AML-193 (cell line): ENCODE measurements at regions not wholly inside any gene's neighbourhood (a gene's known extent, or its start where the extent isn't known, plus 50 kb on each side); places are given as distances from the start of the nearest gene placed in this dataset.
"Not testable (repeated sequence)": the region's sequence is repeated elsewhere in the genome, so short reads cannot be mapped to it uniquely, and the experiment has no call there.

Source experiments
- DNase-seq, 2 experiments: peaks; one replicate each; lab custom pipeline; 2025; lab: John Stamatoyannopoulos, UW

DNA sequence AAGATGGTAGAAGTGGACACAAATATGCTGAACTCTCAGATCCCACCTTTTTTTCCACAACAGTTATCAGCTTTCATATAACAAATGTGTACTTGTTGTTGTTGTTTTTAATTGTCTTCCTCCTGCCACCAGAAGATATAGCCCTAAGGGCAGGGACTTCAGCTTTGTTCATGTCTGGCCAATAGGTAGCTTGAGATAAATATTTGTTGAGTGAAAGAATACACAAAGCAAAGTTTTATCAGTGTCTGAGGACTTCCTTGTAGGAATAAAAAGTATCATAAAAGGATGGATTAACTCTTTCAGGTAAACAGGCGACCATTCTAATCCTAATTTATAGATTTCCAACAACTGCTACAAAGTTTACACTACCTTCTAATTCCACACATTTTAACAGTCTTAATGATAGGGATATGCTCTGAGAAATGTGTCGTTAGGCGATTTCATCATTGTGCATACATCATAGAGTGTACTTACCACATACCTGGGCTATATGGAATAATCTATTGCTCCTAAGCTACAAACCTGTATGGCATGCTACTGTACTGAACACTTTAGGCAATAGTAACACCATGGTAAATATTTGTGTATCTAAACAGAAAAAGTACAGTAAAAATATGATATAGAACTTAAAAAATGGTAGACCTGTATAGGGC, 186.1 kb downstream of the ATOH1 start:
- no peak for DNase-seq

DNA sequence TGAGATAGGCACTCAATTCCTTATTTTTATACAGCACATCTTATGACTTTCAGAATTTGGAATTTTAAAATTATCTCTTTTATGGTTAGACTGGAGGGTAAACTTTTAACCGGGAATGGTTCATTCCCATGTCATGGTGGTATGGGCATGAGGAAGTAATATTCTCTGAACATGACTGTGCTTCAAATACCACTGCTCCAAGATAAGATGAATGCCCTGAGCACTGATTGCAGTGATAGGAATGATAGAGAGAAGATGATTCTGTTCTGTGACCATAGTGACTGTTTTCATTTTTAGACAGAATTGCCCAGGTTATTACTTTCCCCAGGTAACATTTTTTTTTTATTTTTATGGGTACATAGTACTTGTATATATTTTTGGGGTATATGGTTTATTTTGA, 187.4 kb downstream of the ATOH1 start:
- DNase-seq, result no peak

DNA sequence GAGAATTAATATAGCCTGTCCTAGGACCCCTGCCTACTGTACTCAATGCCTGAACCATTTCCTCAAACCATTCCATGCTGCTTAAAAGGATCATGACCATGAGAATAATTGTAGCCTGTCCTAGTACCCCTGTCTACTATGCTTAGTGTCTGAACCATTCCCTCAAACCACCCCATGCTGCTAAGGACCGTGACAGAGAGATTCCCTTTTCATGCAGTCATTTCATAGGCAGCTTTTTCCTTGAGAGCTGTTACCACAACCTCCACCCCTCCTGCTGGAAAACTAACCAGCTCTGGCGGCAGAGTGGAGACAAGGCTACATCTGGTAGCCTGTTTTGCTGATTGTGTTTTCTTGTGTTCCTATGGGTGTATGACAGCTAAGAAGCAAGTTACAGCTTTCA, 174.9 kb upstream of the SMARCAD1 start:
- no peak for DNase-seq

DNA sequence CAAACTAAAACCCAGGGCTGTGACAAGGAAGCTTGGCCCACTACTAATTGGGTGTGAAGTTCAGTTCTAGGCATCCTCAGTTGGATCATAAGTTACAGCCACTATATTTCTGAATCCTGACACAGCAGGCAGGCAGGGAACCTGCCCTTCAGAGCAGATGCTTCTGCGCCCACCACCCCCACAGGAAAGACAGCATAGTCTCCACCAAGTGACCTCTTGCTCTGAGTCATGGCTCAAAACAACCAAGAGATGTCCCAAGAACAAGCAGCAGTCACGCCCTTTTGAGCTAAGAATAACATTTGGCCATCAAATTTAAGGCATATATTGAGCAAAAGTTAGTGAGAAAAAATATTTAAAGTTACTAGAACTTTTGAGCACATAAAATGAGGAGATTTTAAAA, 170.7 kb upstream of the SMARCAD1 start:
- no peak for DNase-seq

DNA sequence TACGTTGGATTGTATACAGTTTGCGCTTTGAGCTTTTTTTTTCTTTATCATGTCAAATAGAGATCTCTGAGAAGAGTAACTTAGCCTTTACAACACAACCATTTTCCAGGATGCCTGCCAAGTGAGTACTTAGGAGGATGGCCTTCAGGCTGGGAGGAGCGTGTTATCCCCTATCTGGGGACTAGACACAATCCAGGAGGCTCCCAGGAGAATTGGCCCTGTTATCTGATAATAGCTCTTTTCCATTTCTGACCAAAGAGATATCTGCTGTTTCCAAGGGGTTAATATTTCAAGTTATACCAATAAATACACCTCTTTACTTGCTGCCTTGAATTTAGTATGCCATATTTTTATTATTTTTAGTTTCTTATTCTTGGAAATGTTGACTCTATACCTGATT, 169.5 kb upstream of the SMARCAD1 start:
- no peak for DNase-seq

DNA sequence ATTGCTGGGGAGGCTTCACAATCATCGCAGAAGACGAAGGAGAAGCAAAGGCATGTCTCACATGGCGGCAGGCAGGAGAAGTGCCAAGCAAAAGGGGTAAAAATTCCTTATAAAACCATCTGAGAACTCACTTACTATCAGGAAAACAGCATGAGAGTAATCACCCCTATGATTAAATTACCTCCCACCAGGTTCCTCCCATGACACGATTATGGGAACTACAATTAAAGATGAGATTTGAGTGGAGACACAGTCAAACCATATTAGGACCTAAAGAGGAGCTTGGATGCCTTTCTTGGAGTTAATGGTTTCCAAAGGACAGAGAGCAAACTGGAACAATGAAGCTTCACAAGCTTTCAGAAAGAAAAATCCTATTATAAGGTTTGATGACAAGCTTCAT, 168.4 kb upstream of the SMARCAD1 start:
- DNase-seq, result no peak

DNA sequence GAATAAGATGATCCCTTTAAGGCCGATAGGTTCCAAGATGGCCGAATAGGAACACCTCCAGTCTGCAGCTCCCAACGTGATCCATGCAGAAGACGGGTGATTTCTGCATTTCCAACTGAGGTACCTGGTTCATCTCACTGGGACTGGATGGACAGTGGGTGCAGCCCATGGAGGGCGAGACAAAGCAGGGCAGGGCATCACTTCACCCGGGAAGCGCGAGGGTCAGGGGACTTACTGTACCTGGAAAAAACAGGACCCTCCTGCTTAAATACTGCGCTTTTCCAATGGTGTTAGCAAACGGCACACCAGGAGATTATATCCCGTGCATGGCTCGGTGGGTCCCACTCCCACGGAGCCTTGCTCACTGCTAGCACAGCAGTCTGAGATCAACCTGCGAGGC, 163.2 kb upstream of the SMARCAD1 start:
- not testable (repeated sequence) for DNase-seq

DNA sequence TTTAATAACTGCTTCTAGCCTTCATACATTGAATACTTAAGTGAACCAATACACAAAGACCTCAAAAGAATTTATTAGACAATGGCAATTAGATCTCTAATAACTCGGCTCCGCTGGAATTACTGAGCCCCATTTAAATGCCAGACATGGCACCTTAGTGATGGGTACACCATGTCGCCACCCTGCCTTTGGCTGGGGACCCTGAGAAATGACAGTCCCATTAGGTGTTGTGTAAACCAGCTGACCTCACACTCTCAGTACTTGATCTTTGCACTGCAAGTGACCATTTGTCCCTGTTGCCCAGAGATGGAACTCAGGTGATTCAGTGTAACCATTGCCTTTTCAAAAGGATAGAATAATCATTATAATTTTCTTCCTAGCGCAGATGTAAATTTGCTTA, 144.6 kb upstream of the SMARCAD1 start:
- DNase-seq, result no peak

DNA sequence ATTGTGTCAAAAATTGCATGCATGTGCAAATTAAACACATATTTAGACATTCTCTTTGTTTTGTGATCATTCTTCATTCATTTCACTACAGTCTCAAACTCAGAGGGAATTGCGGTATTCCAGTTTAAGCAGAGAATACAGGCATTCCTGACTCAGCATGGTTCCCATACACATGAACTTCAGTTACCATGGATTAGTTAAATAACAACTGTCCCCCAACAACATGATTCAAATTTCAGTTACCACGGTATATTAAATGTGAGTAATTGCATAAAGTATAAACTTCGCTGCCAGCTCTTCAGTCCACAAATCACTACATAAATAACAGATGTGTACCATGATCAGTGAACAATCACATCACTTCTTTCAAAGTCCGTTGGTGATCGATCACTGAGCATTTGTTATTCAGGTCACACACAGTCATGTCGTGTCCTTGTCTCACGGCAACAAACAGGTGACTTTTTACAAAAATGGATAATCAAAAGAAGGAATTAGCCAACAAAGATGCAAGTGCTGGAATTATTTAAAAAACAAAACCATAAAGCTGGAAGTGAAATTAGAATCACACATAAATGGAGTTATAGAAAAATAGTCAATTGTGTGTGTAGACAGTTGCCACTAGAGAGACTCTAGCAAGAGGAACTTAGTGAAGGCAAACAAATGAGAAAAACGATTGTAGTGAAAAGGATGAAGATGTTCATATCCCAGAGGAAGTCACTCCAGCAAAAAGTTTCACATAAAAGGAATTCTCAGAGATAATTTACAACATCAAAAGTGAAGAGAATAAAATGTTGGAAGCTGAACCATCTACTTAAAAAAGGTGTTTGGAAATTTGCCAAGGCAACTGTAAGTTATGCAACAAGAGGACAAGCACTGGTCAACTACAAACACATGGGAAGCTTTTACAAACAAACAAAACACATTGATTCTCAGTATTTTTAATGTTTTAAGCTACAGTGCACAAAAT, 138.6 kb upstream of the SMARCAD1 start:
- DNase-seq, result no peak

DNA sequence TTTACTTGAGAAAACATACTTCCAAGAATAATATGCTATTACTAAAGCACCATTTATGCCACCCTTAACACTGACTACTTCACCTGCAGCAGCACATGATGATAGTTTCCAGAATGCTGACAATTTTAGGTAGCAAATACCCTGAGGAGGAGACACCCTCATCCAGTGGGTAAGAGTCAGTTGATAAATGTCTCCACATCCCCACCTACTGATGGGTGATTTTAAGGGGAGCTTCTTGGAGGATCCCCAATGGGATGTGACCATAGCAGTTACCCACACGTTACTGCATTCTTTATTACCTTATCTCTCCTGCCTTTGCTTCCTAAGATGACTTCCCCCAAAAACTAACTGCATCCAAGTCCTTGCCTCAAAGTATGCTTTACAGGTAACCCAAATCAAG, 131.2 kb upstream of the SMARCAD1 start:
- no peak for DNase-seq

DNA sequence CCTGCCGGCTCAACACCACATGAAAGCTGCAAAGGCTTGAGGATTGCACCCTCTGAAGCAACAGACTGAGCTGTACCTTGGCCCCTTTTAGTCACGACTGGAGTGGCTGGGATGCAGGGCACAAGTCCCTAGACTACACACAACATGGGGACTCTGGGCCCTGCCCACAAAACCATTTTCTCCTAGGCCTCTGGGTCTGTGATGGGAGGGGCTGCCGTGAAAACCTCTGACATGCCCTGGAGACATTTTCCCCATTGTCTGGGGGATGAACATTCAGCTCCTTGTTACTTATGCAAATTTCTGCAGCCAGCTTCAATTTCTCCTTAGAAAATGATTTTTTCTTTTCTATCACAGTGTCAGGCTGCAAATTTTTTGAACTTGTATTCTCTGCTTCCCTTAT, 123.5 kb upstream of the SMARCAD1 start:
- DNase-seq, result no peak

DNA sequence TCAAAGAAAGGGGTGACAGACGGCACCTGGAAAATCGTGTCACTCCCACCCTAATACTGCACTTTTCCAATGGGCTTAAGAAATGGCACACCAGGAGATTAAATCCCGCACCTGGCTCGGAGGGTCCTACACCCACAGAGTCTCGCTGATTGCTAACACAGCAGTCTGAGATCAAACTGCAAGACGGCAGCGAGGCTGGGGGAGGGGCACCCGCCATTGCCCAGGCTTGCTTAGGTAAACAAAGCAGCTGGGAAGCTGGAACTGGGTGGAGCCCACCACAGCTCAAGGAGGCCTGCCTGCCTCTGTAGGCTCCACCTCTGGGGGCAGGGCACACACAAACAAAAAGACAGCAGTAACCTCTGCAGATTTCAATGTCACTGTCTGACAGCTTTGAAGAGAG, 108.5 kb upstream of the SMARCAD1 start:
- DNase-seq, result not testable (repeated sequence)

DNA sequence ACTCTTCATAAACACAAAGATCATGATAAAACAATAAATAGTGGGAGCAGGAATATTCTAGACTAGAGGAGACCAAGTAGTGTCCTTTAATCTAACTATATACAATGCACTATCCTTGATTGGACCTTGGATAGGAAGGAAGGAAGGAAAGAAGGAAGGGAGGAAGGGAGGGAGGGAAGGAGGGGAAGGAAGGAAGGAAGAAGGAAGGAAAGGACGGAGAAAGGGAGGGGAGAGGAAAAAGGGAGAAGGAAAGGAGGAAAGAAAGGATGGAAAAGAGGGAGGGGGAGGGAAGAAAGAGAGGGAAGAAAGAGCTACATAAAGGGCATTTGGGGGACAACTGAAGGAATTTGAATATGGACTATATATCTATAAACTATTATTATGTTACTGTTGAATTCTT, 95.0 kb upstream of the SMARCAD1 start:
- DNase-seq, result no peak

DNA sequence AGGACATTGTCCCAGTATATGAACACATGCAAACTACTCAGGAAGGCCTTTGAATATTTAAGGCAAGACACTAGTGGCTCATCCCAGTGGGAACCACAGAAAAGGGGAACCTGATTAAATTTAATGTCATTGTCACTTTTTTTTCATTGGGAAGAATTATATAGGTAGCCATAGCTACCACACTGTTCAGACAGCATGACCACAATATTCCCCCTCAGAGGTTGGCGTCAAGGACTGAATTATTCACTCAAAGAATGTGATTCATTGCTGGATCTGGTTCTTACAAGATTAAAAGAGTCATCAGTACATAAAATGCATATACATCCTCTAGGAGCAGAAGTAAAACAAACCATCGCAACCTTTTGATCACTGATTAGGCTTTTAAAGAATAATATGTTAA, 92.0 kb upstream of the SMARCAD1 start:
- no peak for DNase-seq

DNA sequence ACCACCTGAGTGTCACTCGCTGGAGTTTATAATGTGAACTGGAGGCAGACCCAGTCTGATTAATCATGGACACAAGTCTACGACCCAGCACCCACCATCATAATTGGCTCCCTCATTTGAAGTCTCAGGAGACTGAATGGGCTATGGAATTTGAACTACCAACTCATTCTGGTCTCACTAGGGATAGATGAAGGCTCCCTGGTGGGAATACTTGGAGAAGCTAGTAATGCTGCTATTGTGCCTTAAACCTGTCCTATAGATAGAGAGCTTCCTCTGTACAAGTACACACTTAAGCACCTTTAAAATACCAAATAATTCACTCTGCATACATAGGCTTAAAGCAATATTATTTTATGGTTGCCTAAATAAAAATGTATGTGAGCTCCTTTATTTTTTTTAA, 90.8 kb upstream of the SMARCAD1 start:
- no peak for DNase-seq

DNA sequence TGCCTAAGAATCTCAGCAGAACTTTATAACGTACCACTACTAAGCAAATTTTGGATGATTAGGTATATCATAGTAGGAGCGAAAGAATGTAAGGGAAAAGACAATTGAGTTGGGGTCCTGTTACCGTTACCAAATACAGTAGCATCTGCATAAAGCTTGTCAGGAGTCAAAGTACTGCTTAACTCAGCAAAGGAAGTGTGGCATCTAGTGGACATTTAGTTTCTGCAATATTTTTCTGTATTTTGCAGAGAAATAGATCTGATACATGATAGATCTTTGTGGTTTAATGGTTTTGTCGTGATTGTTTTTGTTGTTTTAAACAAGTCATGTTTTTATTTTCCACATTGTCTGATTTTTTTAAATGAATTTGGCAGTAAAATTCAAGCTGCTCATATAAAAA, 81.0 kb upstream of the SMARCAD1 start:
- DNase-seq, result no peak

DNA sequence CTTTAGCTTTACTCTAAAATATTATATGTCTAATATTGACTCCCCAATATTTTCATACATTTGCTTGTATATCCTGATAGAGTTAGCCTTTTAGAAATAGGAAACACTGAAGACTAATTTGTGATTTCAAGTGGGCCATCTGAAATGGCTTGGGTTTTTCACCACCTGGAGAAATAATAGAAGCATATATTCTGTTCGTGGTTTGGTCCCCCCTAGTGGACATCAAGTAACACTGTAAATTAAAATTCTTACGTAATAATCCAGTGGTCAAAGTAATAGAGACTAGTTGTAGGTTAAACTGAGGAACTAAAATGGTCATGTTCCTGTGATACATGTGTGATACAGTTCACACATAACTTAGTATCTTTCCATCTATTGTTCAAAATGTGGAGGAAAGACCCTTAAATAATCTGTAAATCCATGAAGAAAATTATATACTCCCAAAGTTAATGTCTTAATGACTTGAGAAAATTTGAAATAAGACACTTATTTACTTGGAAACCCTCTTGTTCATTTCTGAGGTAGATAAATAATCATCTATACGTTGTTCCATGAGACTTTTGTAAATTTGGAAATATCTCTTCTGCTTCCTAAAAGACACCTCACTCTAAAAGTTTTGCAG, 79.8 kb upstream of the SMARCAD1 start:
- peak; percentile 54 to 59 for DNase-seq

DNA sequence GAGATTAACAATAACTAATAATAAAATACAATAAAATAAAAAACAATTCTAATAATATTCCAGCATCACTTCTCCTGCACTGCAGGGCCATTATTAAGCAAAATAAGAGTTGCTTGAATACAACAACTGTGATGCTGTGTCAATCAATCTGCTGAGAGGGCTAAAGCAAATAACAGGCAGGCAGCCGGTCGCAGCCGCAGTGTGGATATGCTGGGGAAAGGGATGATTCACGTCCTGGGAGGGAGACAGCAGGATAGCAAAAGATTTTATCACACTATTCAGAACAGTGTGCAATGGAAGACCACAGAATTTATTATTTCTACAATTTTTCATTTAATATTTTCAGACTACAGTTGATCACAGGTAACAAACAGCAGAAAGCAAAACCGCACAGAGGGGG, 76.5 kb upstream of the SMARCAD1 start:
- no peak for DNase-seq

DNA sequence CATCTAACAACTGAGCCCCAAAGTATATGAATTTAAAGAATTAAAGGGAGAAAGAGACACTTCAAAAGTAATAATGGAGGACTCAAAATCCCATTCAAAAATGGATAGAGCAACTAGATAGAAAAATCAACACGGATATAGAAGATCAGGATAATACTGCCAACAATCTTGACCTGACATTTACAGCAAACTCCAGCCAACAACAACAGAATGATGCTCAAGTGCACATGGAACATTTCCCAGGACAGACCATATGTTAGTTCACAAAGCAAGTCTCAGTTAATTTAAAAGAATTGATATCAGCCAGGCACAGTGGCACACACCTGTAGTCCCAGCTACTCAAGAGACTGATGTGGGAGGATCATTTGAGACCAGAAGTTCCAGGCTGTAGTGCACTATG, 72.0 kb upstream of the SMARCAD1 start:
- DNase-seq, result no peak

DNA sequence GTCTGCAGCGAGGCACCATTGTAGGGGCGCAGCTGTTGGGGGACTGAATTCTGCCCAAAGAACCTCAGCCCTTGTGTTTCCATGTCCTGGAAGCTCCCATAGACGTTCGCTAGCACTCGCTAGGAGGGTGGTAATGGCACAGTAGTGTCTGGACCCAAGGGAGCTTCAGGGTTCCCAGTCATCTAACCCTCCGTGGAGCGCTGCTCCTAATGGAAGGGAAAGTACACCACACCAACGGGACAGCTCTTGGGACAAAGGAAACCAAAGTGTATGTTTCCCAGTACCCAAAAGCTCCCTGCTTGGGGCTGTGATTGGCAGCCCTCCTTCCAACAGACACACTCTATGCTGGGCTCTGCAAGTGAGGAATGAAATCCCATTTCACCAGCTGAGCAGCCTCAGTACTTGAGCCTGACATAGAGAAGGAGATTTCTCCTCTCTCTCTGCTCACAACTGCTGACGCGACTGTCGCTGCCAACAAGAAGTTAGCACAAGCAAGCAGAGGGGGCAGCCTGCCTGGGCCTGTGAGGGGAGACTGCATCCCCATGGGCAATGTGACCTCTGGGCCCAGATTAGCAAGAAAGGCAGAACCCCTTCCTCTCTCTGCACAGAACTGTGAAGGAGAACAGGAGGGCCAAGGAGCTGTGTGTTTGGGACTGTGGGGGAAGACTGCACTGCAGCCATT, 67.6 kb upstream of the SMARCAD1 start:
- DNase-seq, result no peak

DNA sequence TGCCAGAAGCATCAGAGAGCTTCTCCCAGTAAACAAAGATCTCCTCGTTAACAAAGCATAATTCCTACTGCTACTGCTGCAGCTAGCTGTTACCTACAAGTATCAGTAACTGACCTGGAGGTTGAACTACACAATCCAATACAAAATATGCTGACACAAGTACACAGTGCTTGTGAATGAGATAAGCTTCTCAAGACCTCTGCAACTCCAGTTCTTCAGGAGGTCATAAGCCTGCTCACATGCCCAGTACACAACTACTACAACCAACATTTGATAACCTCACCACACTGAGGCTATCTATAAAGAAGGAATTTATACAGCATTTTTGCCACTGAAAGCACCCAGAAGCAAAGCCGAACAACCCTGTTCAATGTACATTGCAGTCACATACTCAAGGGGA, 66.7 kb upstream of the SMARCAD1 start:
- DNase-seq, result no peak

DNA sequence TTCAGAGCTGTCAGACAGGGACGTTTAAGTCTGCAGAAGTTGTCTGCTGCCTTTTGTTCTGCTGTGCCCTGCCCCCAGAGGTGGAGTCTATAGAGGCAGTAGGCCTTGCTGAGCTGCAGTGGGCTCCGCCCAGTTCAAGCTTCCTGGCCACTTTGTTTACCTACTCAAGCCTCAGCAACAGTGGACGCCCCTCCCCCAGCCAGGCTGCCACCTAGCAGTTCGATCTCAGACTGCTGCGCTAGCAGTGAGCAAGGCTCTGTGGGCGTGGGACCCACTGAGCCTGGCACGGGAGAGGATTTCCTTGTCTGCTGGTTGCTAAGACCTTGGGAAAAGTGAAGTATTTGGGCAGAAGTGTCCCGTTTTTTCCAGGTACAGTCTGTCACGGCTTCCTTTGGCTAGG, 59.6 kb upstream of the SMARCAD1 start:
- DNase-seq, result not testable (repeated sequence)

DNA sequence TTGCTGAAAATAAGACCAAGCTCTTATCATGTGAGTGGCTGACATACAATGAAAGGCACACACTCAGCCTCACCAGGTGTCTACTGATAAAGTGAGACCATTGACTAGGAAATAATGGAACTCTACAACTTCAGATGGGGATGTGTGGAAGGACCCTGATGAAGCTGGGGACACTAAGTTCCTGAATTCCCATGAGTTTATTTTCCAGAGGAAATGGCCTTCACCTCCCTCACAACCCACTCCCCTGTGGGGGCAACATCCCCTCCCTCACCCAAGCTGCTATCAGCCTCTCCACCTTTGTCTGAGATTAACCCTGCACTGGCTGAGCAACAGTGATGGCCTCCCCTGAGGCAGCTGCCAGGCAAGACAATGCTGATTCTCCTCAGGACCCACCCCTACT, 55.2 kb upstream of the SMARCAD1 start:
- no peak for DNase-seq
